ENCODE measurements at regions not wholly inside any gene's neighbourhood (a gene's known extent, or its start where the extent isn't known, plus 50 kb on each side); places are given as distances from the start of the nearest gene placed in this dataset.

DNA sequence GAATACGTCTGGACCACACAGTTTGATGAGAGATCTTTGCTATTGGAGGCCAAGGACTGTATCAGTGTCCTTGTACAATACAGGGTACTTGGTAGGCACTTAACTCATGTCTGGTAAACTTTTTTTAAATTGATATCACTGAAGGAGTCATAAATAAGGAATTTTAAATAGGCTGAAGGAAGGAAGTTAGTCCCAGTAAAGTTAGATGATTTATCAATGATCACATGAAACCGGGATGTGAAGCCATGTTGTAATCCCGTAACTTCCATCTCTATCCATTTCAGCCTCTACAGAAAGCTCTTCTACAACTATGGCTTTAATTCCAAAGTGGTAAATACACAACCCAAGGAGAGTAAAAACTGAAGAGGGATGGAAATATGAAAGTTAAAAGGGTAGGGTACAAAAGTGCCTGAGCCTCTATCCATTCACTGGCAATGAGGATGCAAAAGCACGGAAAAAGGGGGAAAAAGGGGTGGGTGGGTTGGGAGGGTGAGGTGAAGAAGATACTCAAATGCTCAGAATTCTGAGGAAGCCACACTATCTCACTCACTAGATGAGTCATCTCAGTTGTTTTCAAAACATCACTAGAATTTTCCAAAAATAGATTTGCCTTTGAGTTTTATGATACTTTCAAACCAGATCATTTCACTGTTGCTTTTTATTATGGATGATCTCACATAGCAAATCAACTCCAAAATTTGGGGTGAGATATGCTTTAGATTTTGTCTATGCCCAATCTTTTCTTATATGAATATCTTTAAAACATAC lies 1053.5 kb downstream of the NR2F1-AS1 start:
- TF ChIP-seq, protein P1, sequence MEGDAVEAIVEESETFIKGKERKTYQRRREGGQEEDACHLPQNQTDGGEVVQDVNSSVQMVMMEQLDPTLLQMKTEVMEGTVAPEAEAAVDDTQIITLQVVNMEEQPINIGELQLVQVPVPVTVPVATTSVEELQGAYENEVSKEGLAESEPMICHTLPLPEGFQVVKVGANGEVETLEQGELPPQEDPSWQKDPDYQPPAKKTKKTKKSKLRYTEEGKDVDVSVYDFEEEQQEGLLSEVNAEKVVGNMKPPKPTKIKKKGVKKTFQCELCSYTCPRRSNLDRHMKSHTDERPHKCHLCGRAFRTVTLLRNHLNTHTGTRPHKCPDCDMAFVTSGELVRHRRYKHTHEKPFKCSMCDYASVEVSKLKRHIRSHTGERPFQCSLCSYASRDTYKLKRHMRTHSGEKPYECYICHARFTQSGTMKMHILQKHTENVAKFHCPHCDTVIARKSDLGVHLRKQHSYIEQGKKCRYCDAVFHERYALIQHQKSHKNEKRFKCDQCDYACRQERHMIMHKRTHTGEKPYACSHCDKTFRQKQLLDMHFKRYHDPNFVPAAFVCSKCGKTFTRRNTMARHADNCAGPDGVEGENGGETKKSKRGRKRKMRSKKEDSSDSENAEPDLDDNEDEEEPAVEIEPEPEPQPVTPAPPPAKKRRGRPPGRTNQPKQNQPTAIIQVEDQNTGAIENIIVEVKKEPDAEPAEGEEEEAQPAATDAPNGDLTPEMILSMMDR (IDR thresholded peaks at IDR 0.05; ENCODE audit: insufficient read depth, low read length) = no peak
- no peak for TF ChIP-seq POLR2AphosphoS5 (IDR thresholded peaks at IDR 0.05; ENCODE audit: low read depth)
- TF ChIP-seq, protein P2, sequence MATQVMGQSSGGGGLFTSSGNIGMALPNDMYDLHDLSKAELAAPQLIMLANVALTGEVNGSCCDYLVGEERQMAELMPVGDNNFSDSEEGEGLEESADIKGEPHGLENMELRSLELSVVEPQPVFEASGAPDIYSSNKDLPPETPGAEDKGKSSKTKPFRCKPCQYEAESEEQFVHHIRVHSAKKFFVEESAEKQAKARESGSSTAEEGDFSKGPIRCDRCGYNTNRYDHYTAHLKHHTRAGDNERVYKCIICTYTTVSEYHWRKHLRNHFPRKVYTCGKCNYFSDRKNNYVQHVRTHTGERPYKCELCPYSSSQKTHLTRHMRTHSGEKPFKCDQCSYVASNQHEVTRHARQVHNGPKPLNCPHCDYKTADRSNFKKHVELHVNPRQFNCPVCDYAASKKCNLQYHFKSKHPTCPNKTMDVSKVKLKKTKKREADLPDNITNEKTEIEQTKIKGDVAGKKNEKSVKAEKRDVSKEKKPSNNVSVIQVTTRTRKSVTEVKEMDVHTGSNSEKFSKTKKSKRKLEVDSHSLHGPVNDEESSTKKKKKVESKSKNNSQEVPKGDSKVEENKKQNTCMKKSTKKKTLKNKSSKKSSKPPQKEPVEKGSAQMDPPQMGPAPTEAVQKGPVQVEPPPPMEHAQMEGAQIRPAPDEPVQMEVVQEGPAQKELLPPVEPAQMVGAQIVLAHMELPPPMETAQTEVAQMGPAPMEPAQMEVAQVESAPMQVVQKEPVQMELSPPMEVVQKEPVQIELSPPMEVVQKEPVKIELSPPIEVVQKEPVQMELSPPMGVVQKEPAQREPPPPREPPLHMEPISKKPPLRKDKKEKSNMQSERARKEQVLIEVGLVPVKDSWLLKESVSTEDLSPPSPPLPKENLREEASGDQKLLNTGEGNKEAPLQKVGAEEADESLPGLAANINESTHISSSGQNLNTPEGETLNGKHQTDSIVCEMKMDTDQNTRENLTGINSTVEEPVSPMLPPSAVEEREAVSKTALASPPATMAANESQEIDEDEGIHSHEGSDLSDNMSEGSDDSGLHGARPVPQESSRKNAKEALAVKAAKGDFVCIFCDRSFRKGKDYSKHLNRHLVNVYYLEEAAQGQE (IDR thresholded peaks at IDR 0.05; ENCODE audit: insufficient replicate concordance, low read depth) = no peak
- TF ChIP-seq SPI1 (IDR thresholded peaks at IDR 0.05; ENCODE audit: borderline replicate concordance, low read depth) = no peak

All from HL-60 (cell line).